22Rv1 (cell line): ENCODE measurements at regions not wholly inside any gene's neighbourhood (a gene's known extent, or its start where the extent isn't known, plus 50 kb on each side); places are given as distances from the start of the nearest gene placed in this dataset.

Source experiments
- ZFX ChIP-seq: fragments of 450-650 bp; IDR thresholded peaks from 2 replicates; pipeline ENCODE4 v1.6.1; 2017; ENCODE audit warnings: antibody characterized with exemption, borderline replicate concordance
- TF ChIP-seq, protein P1 (sequence below): fragments of 450-650 bp; IDR thresholded peaks from 2 replicates; pipeline ENCODE4 v1.5.1; 2017; ENCODE audit warnings: mild to moderate bottlenecking

- TF ChIP-seq, protein P1, sequence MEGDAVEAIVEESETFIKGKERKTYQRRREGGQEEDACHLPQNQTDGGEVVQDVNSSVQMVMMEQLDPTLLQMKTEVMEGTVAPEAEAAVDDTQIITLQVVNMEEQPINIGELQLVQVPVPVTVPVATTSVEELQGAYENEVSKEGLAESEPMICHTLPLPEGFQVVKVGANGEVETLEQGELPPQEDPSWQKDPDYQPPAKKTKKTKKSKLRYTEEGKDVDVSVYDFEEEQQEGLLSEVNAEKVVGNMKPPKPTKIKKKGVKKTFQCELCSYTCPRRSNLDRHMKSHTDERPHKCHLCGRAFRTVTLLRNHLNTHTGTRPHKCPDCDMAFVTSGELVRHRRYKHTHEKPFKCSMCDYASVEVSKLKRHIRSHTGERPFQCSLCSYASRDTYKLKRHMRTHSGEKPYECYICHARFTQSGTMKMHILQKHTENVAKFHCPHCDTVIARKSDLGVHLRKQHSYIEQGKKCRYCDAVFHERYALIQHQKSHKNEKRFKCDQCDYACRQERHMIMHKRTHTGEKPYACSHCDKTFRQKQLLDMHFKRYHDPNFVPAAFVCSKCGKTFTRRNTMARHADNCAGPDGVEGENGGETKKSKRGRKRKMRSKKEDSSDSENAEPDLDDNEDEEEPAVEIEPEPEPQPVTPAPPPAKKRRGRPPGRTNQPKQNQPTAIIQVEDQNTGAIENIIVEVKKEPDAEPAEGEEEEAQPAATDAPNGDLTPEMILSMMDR, result peak; percentile 44
- TF ChIP-seq ZFX, result no peak
Measured at GRCh38 chr2:105576440-105577241, 168.1 kb upstream of the NCK2 start.
